HCT116 (cell line): ENCODE measurements at regions not wholly inside any gene's neighbourhood (a gene's known extent, or its start where the extent isn't known, plus 50 kb on each side); places are given as distances from the start of the nearest gene placed in this dataset.

Source experiments
- ATAC-seq: fragments of 200-7000 bp; cut with Tn5 transposase; 2 replicates; pipeline ENCODE4 v1.9.1; 2020; ENCODE audit warnings: mild to moderate bottlenecking, moderate library complexity
- BruUV-seq: library from RNA; stranded (reverse); fragments of 400-500 nt; replicated peaks from 2 replicates; lab custom pipeline; 2021; lab: Mats Ljungman, UMichigan
- CTCF ChIA-PET: fragments of 300-600 bp; sonication (Branson Sonifier 250); formaldehyde crosslinking; loops from one replicate; lab custom pipeline; 2021; ENCODE audit warnings: antibody characterized with exemption; lab: Charles Lee
- POLR2A ChIA-PET: fragments of 300-600, 350-600 bp; sonication (Branson Sonifier 250); formaldehyde crosslinking; loops from one replicate; lab custom pipeline; 2021; ENCODE audit warnings: antibody characterized with exemption; lab: Charles Lee
- RAD21 ChIA-PET, 2 experiments: fragments of 300-600 bp; sonication (Branson Sonifier 250); formaldehyde crosslinking; loops; one replicate each; lab custom pipeline; 2023; ENCODE audit warnings: low total read pairs in 2 of 2; ENCODE audit not compliant: uncharacterized antibody in 2 of 2, unreplicated experiment in 2 of 2, low non-redundant PET in 1 of 2; lab: Charles Lee
- DNase-seq: peaks from one replicate; pipeline ENCODE4 v3.0.0-alpha.2; 2010; ENCODE audit warnings: low read depth, low spot score
- H2AFZ ChIP-seq: fragments of 200-600 bp; shearing (Covaris generic), sonication (generic); 2 replicates; pipeline ENCODE4 v1.6.1; 2017; ENCODE audit warnings: low read depth, mixed run types, mixed read lengths, antibody characterized with exemption, low read length; ENCODE audit not compliant: poor library complexity, severe bottlenecking
- H3K27ac ChIP-seq: 2 replicates; pipeline ENCODE4 v1.5.1; 2012; ENCODE audit warnings: low read depth, low read length
- H3K27me3 ChIP-seq: fragments of 200-600 bp; sonication (generic); 2 replicates; pipeline ENCODE4 v1.6.1; 2016; ENCODE audit warnings: mixed run types, low read length, mixed read lengths; ENCODE audit not compliant: insufficient read depth
- H3K36me3 ChIP-seq, 2 experiments: fragments of 200-500 bp in 1 of 2; fragments of 200-600 bp in 1 of 2; sonication (Bioruptor generic) in 1 of 2; sonication (generic) in 1 of 2; 2 replicates each; pipeline versions ENCODE4 v1.5.1 to v1.6.1; 2014 to 2016; ENCODE audit warnings: low read length in 2 of 2, inconsistent platforms in 1 of 2, mixed read lengths in 1 of 2, mixed run types in 1 of 2; ENCODE audit not compliant: insufficient read depth in 2 of 2, control insufficient read depth in 1 of 2
- H3K4me1 ChIP-seq, 2 experiments: fragments of 200-600 bp in 1 of 2; sonication (generic) in 1 of 2; 2 replicates each; pipeline versions ENCODE4 v1.5.1 to v1.6.1; 2012 to 2017; ENCODE audit warnings: low read length in 2 of 2, inconsistent platforms in 1 of 2, mild to moderate bottlenecking in 1 of 2, mixed read lengths in 1 of 2, mixed run types in 1 of 2, moderate library complexity in 1 of 2; ENCODE audit not compliant: insufficient read depth in 2 of 2, control insufficient read depth in 1 of 2
- H3K4me2 ChIP-seq: fragments of 200-600 bp; sonication (generic); 2 replicates; pipeline ENCODE4 v1.6.1; 2017; ENCODE audit warnings: mixed run types, low read length, mixed read lengths
- H3K4me3 ChIP-seq, 2 experiments: fragments of 200-600 bp in 1 of 2; sonication (generic) in 1 of 2; replicated peaks in 1 of 2; 2 replicates each; pipeline ENCODE4 v1.5.1; 2011 to 2016; ENCODE audit warnings: low read length in 2 of 2, control low read depth in 1 of 2, low read depth in 1 of 2, mild to moderate bottlenecking in 1 of 2, mixed read lengths in 1 of 2, mixed run types in 1 of 2
- H3K79me2 ChIP-seq: fragments of 200-600 bp; sonication (generic); 2 replicates; pipeline ENCODE4 v1.6.1; 2017; ENCODE audit warnings: mild to moderate bottlenecking, mixed run types, low read length, moderate library complexity, mixed read lengths; ENCODE audit not compliant: insufficient read depth
- H3K9ac ChIP-seq: fragments of 200-600 bp; sonication (generic); 2 replicates; pipeline ENCODE4 v1.6.1; 2016; ENCODE audit warnings: low read length, mixed read lengths
- H3K9me2 ChIP-seq: fragments of 200-600 bp; sonication (generic), shearing (Covaris generic); 2 replicates; pipeline ENCODE4 v1.6.1; 2017; ENCODE audit warnings: mixed run types, mild to moderate bottlenecking, moderate library complexity; ENCODE audit not compliant: insufficient read depth
- H3K9me3 ChIP-seq, 2 experiments: fragments of 200-500 bp in 1 of 2; fragments of 200-600 bp in 1 of 2; sonication (Bioruptor generic) in 1 of 2; sonication (generic) in 1 of 2; 2 replicates each; pipeline ENCODE4 v1.6.1; 2014 to 2017; ENCODE audit warnings: low read length in 2 of 2, mixed read lengths in 2 of 2, inconsistent platforms in 1 of 2, low read depth in 1 of 2, mild to moderate bottlenecking in 1 of 2, mixed run types in 1 of 2, moderate library complexity in 1 of 2; ENCODE audit not compliant: control insufficient read depth in 1 of 2, insufficient read depth in 1 of 2
- H4K20me1 ChIP-seq: fragments of 200-600 bp; sonication (generic), shearing (Covaris generic); 2 replicates; pipeline ENCODE4 v1.6.1; 2017; ENCODE audit warnings: mixed run types, mild to moderate bottlenecking, moderate library complexity; ENCODE audit not compliant: insufficient read depth
- CBX3 ChIP-seq: IDR thresholded peaks from 2 replicates; pipeline ENCODE4 v1.6.1; 2012; ENCODE audit warnings: low read depth
- CEBPB ChIP-seq: IDR thresholded peaks from 2 replicates; pipeline ENCODE4 v1.6.1; 2012; ENCODE audit warnings: low read depth
- EGR1 ChIP-seq: IDR thresholded peaks from 2 replicates; pipeline ENCODE4 v1.6.1; 2012; ENCODE audit warnings: low read depth
- EZH2 ChIP-seq: fragments of 200-600 bp; sonication (generic); IDR thresholded peaks from 2 replicates; pipeline ENCODE4 v1.6.1; 2017; ENCODE audit warnings: antibody characterized with exemption, mixed run types
- JUND ChIP-seq: IDR thresholded peaks from 2 replicates; pipeline ENCODE4 v1.6.1; 2012
- POLR2A ChIP-seq: IDR thresholded peaks from 2 replicates; pipeline ENCODE4 v1.7.0; 2011; ENCODE audit warnings: borderline replicate concordance; ENCODE audit not compliant: insufficient read depth, insufficient read length; ENCODE audit errors: extremely low read depth
- RAD21 ChIP-seq: IDR thresholded peaks from 2 replicates; pipeline ENCODE4 v1.6.1; 2012; ENCODE audit warnings: low read depth, mild to moderate bottlenecking
- ZNF274 ChIP-seq: fragments of 200-500 bp; sonication (Bioruptor generic); IDR thresholded peaks from 2 replicates; pipeline ENCODE4 v1.6.1; 2014; ENCODE audit warnings: mild to moderate bottlenecking, low read depth, low read length, inconsistent platforms
- intact Hi-C: fragments of 100-400 bp; cut with micrococcal nuclease; formaldehyde crosslinking; loops from 2 replicates; pipeline ENCODE4 v1.10.0; 2022
- TF ChIP-seq, protein P1 (sequence below): IDR thresholded peaks from 2 replicates; pipeline ENCODE4 v1.6.1; 2012
- TF ChIP-seq, protein P2 (sequence below), 3 experiments: fragments of 200-600 bp in 1 of 3; sonication (generic) in 1 of 3; IDR thresholded peaks in 2 of 3; conservative IDR thresholded peaks in 1 of 3; 2 replicates each; pipeline ENCODE4 v1.5.1; 2012 to 2017; ENCODE audit warnings: low read depth in 2 of 3, low read length in 2 of 3, antibody characterized with exemption in 1 of 3, borderline replicate concordance in 1 of 3, control low read depth in 1 of 3, mild to moderate bottlenecking in 1 of 3, mixed read lengths in 1 of 3, mixed run types in 1 of 3, moderate library complexity in 1 of 3; ENCODE audit not compliant: insufficient read depth in 1 of 3

GRCh38 chr3:55307622-55308021 lies 179.5 kb downstream of the WNT5A start:
- peaks cover 0 to 27% of the 10 kb centered on the region in 2 experiments; a peak in 2 of 4 replicates for H3K9me3 ChIP-seq
- intact Hi-C loops: no loop called here
- no TSS peak for BruUV-seq
- H3K4me1 ChIP-seq: no peaks in the 10 kb centered on the region
- no peak overlapping the region for H3K4me2 ChIP-seq
- no peak overlapping the region for H3K9ac ChIP-seq
- no peaks in the 10 kb centered on the region for H3K79me2 ChIP-seq
- no peak for ATAC-seq
- no peak for DNase-seq
- H4K20me1 ChIP-seq: no peaks in the 10 kb centered on the region
- H2AFZ ChIP-seq: no peak overlapping the region
- ChIA-PET RAD21 (no interaction called here), CTCF (no interaction called here), POLR2A (no interaction called here)
- H3K36me3 ChIP-seq: no peaks in the 10 kb centered on the region
- TF ChIP-seq EGR1: no peak
- TF ChIP-seq JUND: no peak
- TF ChIP-seq, protein P1, sequence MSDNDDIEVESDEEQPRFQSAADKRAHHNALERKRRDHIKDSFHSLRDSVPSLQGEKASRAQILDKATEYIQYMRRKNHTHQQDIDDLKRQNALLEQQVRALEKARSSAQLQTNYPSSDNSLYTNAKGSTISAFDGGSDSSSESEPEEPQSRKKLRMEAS: no peak
- no peak for TF ChIP-seq RAD21
- TF ChIP-seq, protein P2, sequence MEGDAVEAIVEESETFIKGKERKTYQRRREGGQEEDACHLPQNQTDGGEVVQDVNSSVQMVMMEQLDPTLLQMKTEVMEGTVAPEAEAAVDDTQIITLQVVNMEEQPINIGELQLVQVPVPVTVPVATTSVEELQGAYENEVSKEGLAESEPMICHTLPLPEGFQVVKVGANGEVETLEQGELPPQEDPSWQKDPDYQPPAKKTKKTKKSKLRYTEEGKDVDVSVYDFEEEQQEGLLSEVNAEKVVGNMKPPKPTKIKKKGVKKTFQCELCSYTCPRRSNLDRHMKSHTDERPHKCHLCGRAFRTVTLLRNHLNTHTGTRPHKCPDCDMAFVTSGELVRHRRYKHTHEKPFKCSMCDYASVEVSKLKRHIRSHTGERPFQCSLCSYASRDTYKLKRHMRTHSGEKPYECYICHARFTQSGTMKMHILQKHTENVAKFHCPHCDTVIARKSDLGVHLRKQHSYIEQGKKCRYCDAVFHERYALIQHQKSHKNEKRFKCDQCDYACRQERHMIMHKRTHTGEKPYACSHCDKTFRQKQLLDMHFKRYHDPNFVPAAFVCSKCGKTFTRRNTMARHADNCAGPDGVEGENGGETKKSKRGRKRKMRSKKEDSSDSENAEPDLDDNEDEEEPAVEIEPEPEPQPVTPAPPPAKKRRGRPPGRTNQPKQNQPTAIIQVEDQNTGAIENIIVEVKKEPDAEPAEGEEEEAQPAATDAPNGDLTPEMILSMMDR (IDR thresholded peaks at IDR 0.05 in 2 of 3, conservative IDR thresholded peaks at IDR 0.05 in 1 of 3; ENCODE audit: borderline replicate concordance in 1 of 3, insufficient read depth in 1 of 3, low read depth in 2 of 3, low read length in 2 of 3): no peak
- H3K9me2 ChIP-seq: no peaks in the 10 kb centered on the region
- H3K27ac ChIP-seq: no peak overlapping the region
- H3K27me3 ChIP-seq: no peaks in the 10 kb centered on the region
- no peak overlapping the region for H3K4me3 ChIP-seq

GRCh38 chr3:55305696-55306485 lies 181.2 kb downstream of the WNT5A start:
- no peaks in the 10 kb centered on the region for H3K27me3 ChIP-seq
- CTCF ChIA-PET: no interaction called here
- H3K36me3 ChIP-seq: no peaks in the 10 kb centered on the region
- POLR2A ChIA-PET: no interaction called here
- H3K79me2 ChIP-seq: no peaks in the 10 kb centered on the region
- no TSS peak for BruUV-seq
- H3K4me2 ChIP-seq: no peak overlapping the region
- no peaks in the 10 kb centered on the region for H4K20me1 ChIP-seq
- DNase-seq (no peak), ATAC-seq (no peak)
- H3K9me2 ChIP-seq: no peaks in the 10 kb centered on the region
- H3K9ac ChIP-seq: no peak overlapping the region
- TF ChIP-seq POLR2A (no peak), ZNF274 (no peak), CEBPB (no peak), EZH2 (no peak), CBX3 (no peak), JUND (no peak)
- TF ChIP-seq, protein P1: no peak
- no peak overlapping the region for H3K4me3 ChIP-seq
- H3K27ac ChIP-seq: no peak overlapping the region
- RAD21 ChIA-PET: no interaction called here
- H2AFZ ChIP-seq: no peak overlapping the region
- intact Hi-C loops: no loop called here
- H3K9me3 ChIP-seq: peaks cover 0 to 25% of the 10 kb centered on the region in 2 experiments; a peak in 2 of 4 replicates
- no peaks in the 10 kb centered on the region for H3K4me1 ChIP-seq
